DND-41 (cell line): ENCODE measurements at regions not wholly inside any gene's neighbourhood (a gene's known extent, or its start where the extent isn't known, plus 50 kb on each side); places are given as distances from the start of the nearest gene placed in this dataset.
"Not testable (repeated sequence)": the region's sequence is repeated elsewhere in the genome, so short reads cannot be mapped to it uniquely, and the experiment has no call there.

Experiments
- CTCF ChIP-seq: IDR thresholded peaks from 2 replicates; pipeline ENCODE4 v1.5.1; 2012; ENCODE audit warnings: borderline replicate concordance, low read length, moderate library complexity, mild to moderate bottlenecking; ENCODE audit not compliant: poor library complexity, severe bottlenecking; ENCODE audit errors: extremely low read depth
- EZH2 ChIP-seq: IDR thresholded peaks from 3 replicates; pipeline ENCODE4 v1.6.1; 2012; ENCODE audit warnings: borderline replicate concordance, low read depth, mild to moderate bottlenecking, moderate library complexity, low read length, inconsistent platforms; ENCODE audit not compliant: severe bottlenecking

- TF ChIP-seq CTCF, EZH2: not testable (repeated sequence)
Measured at GRCh38 chr2:87222131-87222530, 200.5 kb upstream of the PLGLB1 start.
